K562 (cell line): ENCODE measurements at regions not wholly inside any gene's neighbourhood (a gene's known extent, or its start where the extent isn't known, plus 50 kb on each side); places are given as distances from the start of the nearest gene placed in this dataset.
A peak's percentile ranks its signal among the peaks of the same experiment; 100 is the strongest.

Source experiments
- FOSL1 ChIP-seq: fragments of 200-800 bp; sonication (Bioruptor generic); conservative IDR thresholded peaks from 2 replicates; pipeline ENCODE4 v1.6.1; 2016; ENCODE audit warnings: missing genetic modification characterization, missing compliant biosample characterization
- HDGF ChIP-seq: fragments of 450-650 bp; IDR thresholded peaks from 2 replicates; pipeline ENCODE4 v1.6.1; 2016
- JUN ChIP-seq, 2 experiments: sonication (generic) in 1 of 2; formaldehyde crosslinking in 1 of 2; IDR thresholded peaks; 2 replicates each; pipeline versions ENCODE4 v1.6.1 to v1.8.0; 2012 to 2022; ENCODE audit warnings: borderline replicate concordance in 2 of 2, mild to moderate bottlenecking in 2 of 2, improper control_type of control experiment in 1 of 2, low read depth in 1 of 2, low read length in 1 of 2, missing genetic modification reagents in 1 of 2
- MAZ ChIP-seq, 2 experiments: fragments of 450-650 bp in 1 of 2; sonication (generic) in 1 of 2; formaldehyde crosslinking; IDR thresholded peaks in 1 of 2; conservative IDR thresholded peaks in 1 of 2; 2 replicates each; pipeline versions ENCODE4 v1.4.0 to v1.5.0; 2020; ENCODE audit warnings: mild to moderate bottlenecking in 1 of 2, missing genetic modification reagents in 1 of 2
- NFATC3 ChIP-seq: fragments of 450-650 bp; IDR thresholded peaks from 2 replicates; pipeline ENCODE4 v1.6.1; 2017; ENCODE audit warnings: mild to moderate bottlenecking
- RBBP5 ChIP-seq: fragments of 200-600 bp; sonication (generic); IDR thresholded peaks from 2 replicates; pipeline ENCODE4 v1.6.1; 2012; ENCODE audit warnings: borderline replicate concordance, mild to moderate bottlenecking, low read length, control low read depth, inconsistent platforms; ENCODE audit not compliant: insufficient read depth, poor library complexity, severe bottlenecking
- SMC3 ChIP-seq: conservative IDR thresholded peaks from 2 replicates; pipeline ENCODE4 v1.6.1; 2011; ENCODE audit warnings: low read depth, low read length, improper control_type of control experiment; ENCODE audit not compliant: insufficient read depth
- STAT5A ChIP-seq: IDR thresholded peaks from 2 replicates; pipeline ENCODE4 v1.6.1; 2012; ENCODE audit warnings: low read length, inconsistent platforms, borderline replicate concordance
- ZNF384 ChIP-seq: IDR thresholded peaks from 2 replicates; pipeline ENCODE4 v1.6.1; 2012; ENCODE audit warnings: low read depth, low read length, improper control_type of control experiment
- TF ChIP-seq, protein P1 (sequence below), 2 experiments: fragments of 450-650 bp; formaldehyde crosslinking in 1 of 2; IDR thresholded peaks; 2 replicates each; pipeline versions ENCODE4 v1.4.0 to v1.6.1; 2014 to 2020; ENCODE audit warnings: mild to moderate bottlenecking in 2 of 2, borderline replicate concordance in 1 of 2, low read depth in 1 of 2
- TF ChIP-seq, protein P2 (sequence below): sonication (generic); formaldehyde crosslinking; IDR thresholded peaks from 2 replicates; pipeline ENCODE4 v1.8.0; 2022; ENCODE audit warnings: missing genetic modification reagents, mild to moderate bottlenecking, moderate library complexity, borderline replicate concordance
- TF ChIP-seq, protein P3 (sequence below), 3 experiments: IDR thresholded peaks in 2 of 3; conservative IDR thresholded peaks in 1 of 3; 2 replicates each; pipeline ENCODE4 v1.5.1; 2011 to 2012; ENCODE audit warnings: low read length in 3 of 3, mild to moderate bottlenecking in 3 of 3, control low read depth in 2 of 3, improper control_type of control experiment in 1 of 3, inconsistent platforms in 1 of 3, low read depth in 1 of 3, mixed read lengths in 1 of 3, moderate library complexity in 1 of 3; ENCODE audit not compliant: insufficient read depth in 2 of 3
- TF ChIP-seq, protein P4 (sequence below): fragments of 250-450 bp; sonication (Bioruptor Pico); IDR thresholded peaks from 2 replicates; pipeline ENCODE4 v1.5.0; 2022; ENCODE audit warnings: mild to moderate bottlenecking

DNA sequence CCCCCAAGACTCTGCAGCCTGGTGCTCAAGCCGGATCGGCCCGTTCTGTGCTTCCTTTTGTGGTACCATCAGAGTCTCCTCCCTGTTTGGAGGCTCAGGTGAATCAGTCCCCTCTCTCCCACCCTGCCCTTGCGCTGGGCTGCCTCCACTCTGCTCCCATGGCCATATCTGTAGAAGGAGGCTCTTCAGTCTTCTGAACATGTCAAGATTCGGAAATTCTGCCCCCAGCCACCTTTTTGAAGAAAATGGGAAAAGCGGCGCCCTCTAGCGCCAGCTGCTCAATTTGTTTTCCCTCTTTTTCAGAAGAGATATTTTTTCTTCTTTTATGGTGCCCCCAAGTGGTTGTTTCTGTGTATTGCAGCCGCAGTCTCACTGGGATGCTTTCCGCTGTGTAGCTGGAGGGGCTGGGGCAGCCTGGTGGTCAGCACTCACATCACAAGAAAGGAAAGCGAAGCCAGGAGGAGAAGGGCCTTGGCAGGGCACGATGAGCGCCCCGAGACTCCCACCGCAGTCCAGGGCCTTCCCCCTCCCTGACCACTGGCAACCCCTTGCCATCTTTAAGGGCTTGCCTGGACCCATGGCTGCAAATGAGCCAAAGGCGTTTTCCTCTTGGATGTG lies 58.4 kb upstream of the CACNA1E start (continued):
- TF ChIP-seq, protein P1, sequence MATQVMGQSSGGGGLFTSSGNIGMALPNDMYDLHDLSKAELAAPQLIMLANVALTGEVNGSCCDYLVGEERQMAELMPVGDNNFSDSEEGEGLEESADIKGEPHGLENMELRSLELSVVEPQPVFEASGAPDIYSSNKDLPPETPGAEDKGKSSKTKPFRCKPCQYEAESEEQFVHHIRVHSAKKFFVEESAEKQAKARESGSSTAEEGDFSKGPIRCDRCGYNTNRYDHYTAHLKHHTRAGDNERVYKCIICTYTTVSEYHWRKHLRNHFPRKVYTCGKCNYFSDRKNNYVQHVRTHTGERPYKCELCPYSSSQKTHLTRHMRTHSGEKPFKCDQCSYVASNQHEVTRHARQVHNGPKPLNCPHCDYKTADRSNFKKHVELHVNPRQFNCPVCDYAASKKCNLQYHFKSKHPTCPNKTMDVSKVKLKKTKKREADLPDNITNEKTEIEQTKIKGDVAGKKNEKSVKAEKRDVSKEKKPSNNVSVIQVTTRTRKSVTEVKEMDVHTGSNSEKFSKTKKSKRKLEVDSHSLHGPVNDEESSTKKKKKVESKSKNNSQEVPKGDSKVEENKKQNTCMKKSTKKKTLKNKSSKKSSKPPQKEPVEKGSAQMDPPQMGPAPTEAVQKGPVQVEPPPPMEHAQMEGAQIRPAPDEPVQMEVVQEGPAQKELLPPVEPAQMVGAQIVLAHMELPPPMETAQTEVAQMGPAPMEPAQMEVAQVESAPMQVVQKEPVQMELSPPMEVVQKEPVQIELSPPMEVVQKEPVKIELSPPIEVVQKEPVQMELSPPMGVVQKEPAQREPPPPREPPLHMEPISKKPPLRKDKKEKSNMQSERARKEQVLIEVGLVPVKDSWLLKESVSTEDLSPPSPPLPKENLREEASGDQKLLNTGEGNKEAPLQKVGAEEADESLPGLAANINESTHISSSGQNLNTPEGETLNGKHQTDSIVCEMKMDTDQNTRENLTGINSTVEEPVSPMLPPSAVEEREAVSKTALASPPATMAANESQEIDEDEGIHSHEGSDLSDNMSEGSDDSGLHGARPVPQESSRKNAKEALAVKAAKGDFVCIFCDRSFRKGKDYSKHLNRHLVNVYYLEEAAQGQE (IDR thresholded peaks at IDR 0.05; ENCODE audit: borderline replicate concordance): peak; percentile 83
- TF ChIP-seq, protein P1 (CRISPR knock-in tag; IDR thresholded peaks at IDR 0.05; ENCODE audit: low read depth): no peak
- TF ChIP-seq STAT5A: no peak
- TF ChIP-seq, protein P2, sequence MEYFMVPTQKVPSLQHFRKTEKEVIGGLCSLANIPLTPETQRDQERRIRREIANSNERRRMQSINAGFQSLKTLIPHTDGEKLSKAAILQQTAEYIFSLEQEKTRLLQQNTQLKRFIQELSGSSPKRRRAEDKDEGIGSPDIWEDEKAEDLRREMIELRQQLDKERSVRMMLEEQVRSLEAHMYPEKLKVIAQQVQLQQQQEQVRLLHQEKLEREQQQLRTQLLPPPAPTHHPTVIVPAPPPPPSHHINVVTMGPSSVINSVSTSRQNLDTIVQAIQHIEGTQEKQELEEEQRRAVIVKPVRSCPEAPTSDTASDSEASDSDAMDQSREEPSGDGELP: no peak
- 0 out of 2 replicates have a peak, but pooled peaks have one; percentile 40 for TF ChIP-seq ZNF384
- no peak for TF ChIP-seq RBBP5
- TF ChIP-seq, protein P3, sequence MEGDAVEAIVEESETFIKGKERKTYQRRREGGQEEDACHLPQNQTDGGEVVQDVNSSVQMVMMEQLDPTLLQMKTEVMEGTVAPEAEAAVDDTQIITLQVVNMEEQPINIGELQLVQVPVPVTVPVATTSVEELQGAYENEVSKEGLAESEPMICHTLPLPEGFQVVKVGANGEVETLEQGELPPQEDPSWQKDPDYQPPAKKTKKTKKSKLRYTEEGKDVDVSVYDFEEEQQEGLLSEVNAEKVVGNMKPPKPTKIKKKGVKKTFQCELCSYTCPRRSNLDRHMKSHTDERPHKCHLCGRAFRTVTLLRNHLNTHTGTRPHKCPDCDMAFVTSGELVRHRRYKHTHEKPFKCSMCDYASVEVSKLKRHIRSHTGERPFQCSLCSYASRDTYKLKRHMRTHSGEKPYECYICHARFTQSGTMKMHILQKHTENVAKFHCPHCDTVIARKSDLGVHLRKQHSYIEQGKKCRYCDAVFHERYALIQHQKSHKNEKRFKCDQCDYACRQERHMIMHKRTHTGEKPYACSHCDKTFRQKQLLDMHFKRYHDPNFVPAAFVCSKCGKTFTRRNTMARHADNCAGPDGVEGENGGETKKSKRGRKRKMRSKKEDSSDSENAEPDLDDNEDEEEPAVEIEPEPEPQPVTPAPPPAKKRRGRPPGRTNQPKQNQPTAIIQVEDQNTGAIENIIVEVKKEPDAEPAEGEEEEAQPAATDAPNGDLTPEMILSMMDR (IDR thresholded peaks at IDR 0.05 in 2 of 3, conservative IDR thresholded peaks at IDR 0.05 in 1 of 3; ENCODE audit: insufficient read depth in 2 of 3, low read depth in 1 of 3, low read length in 3 of 3): peak; percentile 99 to 100 (median 100)
- peak; percentile 42; the same call in 1 of the 2 replicates for TF ChIP-seq JUN (IDR thresholded peaks at IDR 0.05; ENCODE audit: borderline replicate concordance, low read depth, low read length)
- TF ChIP-seq JUN (CRISPR knock-in tag; IDR thresholded peaks at IDR 0.05; ENCODE audit: borderline replicate concordance): no peak
- peak in 1 of 2 experiments; percentile 20; a peak in 1 of 4 replicates for TF ChIP-seq MAZ (CRISPR knock-in tag; conservative IDR thresholded peaks at IDR 0.05 in 1 of 2, IDR thresholded peaks at IDR 0.05 in 1 of 2)
- no peak for TF ChIP-seq HDGF
- peak; percentile 90 for TF ChIP-seq SMC3
- TF ChIP-seq FOSL1 (tag): no peak
- no peak for TF ChIP-seq NFATC3
- TF ChIP-seq, protein P4, sequence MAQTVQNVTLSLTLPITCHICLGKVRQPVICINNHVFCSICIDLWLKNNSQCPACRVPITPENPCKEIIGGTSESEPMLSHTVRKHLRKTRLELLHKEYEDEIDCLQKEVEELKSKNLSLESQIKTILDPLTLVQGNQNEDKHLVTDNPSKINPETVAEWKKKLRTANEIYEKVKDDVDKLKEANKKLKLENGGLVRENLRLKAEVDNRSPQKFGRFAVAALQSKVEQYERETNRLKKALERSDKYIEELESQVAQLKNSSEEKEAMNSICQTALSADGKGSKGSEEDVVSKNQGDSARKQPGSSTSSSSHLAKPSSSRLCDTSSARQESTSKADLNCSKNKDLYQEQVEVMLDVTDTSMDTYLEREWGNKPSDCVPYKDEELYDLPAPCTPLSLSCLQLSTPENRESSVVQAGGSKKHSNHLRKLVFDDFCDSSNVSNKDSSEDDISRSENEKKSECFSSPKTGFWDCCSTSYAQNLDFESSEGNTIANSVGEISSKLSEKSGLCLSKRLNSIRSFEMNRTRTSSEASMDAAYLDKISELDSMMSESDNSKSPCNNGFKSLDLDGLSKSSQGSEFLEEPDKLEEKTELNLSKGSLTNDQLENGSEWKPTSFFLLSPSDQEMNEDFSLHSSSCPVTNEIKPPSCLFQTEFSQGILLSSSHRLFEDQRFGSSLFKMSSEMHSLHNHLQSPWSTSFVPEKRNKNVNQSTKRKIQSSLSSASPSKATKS: no peak
